ENCODE measurements at regions not wholly inside any gene's neighbourhood (a gene's known extent, or its start where the extent isn't known, plus 50 kb on each side); places are given as distances from the start of the nearest gene placed in this dataset.
"Not testable (repeated sequence)": the region's sequence is repeated elsewhere in the genome, so short reads cannot be mapped to it uniquely, and the experiment has no call there.

DNA sequence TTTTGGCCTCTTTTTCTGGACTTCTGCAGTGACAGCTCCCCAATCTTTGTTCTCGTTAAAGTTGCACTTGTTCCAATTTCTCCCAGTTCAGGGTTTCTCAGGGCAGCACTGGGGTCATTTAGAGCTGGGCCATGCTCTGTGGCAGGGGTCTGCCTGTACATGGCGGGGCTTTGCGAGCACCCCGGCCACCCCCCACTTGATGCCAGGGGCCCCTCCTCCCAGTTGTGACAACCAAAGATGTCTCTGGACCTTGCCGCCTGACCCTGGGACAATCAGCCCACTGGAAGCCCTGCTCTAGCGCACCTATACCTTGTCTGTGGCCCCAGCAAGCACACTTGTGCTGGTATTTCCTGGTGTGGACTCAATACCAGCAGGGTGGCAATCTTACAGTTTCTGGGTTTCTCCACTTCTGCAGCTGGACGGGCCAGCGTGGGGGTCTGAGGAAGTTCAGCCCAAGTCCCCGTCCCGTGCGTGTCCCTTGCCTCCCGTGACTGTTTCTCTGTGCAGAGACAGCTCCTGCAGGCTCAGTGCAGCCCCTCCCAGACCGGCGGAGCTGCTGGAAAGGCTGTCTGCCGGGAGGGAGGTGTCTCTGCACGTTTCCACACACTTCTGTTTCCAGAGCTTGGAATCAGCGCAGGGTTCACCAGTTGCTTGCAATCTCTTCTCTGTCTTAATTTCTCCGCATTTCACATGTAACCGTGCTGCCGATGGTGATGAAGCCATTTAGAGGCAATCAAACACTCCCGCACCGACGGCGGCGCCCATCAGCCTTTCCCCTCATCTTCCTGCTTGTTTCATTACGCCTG is 1328.9 kb downstream of the BRD1 start:
- H3K4me3 ChIP-seq (ENCODE audit: control insufficient read depth, low read depth, low read length) = no peak overlapping the region
- DNase-seq (ENCODE audit: low read depth) = no peak
- TF ChIP-seq, protein P1, sequence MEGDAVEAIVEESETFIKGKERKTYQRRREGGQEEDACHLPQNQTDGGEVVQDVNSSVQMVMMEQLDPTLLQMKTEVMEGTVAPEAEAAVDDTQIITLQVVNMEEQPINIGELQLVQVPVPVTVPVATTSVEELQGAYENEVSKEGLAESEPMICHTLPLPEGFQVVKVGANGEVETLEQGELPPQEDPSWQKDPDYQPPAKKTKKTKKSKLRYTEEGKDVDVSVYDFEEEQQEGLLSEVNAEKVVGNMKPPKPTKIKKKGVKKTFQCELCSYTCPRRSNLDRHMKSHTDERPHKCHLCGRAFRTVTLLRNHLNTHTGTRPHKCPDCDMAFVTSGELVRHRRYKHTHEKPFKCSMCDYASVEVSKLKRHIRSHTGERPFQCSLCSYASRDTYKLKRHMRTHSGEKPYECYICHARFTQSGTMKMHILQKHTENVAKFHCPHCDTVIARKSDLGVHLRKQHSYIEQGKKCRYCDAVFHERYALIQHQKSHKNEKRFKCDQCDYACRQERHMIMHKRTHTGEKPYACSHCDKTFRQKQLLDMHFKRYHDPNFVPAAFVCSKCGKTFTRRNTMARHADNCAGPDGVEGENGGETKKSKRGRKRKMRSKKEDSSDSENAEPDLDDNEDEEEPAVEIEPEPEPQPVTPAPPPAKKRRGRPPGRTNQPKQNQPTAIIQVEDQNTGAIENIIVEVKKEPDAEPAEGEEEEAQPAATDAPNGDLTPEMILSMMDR (IDR thresholded peaks at IDR 0.05; ENCODE audit: control insufficient read depth, insufficient read depth, low read depth, low read length, missing control alignments) = no peak

DNA sequence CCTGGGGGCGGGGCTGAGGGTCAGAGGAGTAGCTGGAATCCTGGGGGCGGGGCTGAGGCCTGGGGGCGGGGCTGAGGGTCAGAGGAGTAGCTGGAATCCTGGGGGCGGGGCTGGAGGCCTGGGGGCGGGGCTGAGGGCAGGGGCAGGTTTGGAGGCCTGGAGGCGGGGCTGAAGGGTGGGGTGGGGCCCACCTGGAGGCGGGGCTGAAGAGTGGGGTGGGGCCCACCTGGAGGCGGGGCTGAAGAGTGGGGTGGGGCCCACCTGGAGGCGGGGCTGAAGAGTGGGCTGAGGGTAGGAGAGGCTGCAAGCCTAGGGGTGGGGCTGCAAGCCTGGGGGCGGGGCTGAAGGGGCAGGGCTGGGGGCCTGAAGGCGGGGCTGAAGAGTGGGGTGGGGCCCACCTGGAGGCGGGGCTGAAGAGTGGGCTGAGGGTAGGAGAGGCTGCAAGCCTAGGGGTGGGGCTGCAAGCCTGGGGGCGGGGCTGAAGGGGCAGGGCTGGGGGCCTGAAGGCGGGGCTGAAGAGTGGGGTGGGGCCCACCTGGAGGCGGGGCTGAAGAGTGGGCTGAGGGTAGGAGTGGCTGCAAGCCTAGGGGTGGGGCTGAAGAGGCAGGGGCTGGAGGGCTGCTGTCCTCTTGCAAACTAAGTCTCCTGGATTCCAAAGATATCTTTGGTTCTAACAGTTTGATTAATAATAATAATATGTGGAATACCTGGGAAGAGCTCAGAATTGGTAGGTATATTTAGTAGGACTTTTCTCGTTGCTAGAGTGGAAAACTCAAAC is 1329.7 kb downstream of the BRD1 start:
- not testable (repeated sequence) for DNase-seq (ENCODE audit: low read depth); H3K4me3 ChIP-seq (ENCODE audit: control insufficient read depth, low read depth, low read length)

DNA sequence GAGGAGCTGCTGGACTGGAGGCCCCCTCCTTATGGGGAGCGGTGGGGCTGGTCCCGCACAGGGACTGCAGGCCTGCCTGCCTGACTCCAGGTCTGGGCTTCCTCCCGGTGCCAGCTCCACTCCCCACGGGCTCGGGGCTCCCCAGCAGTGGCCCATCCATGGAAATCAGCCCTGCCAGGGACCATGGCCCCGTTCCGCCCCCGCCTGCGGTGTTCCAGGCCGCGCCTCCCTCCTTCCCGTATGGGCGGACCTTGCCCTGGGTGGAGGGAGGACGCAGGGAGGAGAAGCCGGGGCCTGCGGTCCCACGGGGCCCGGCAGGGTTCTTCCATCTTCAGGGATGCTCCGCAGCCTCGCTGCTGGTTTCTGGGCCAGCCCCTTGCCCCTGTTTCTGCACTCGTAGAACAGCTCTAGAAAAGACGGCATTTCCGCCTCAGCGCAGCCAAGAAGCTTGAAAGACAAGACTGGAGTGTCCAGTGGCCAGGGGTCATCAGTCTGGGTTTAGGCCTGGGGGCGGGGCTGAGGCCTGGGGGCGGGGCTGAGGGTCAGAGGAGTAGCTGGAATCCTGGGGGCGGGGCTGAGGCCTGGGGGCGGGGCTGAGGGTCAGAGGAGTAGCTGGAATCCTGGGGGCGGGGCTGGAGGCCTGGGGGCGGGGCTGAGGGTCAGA is 1330.6 kb downstream of the BRD1 start:
- no peak for DNase-seq (ENCODE audit: low read depth)
- TF ChIP-seq, protein P1 (IDR thresholded peaks at IDR 0.05; ENCODE audit: control insufficient read depth, insufficient read depth, low read depth, low read length, missing control alignments) = no peak
- no peak overlapping the region for H3K4me3 ChIP-seq (ENCODE audit: control insufficient read depth, low read depth, low read length)

DNA sequence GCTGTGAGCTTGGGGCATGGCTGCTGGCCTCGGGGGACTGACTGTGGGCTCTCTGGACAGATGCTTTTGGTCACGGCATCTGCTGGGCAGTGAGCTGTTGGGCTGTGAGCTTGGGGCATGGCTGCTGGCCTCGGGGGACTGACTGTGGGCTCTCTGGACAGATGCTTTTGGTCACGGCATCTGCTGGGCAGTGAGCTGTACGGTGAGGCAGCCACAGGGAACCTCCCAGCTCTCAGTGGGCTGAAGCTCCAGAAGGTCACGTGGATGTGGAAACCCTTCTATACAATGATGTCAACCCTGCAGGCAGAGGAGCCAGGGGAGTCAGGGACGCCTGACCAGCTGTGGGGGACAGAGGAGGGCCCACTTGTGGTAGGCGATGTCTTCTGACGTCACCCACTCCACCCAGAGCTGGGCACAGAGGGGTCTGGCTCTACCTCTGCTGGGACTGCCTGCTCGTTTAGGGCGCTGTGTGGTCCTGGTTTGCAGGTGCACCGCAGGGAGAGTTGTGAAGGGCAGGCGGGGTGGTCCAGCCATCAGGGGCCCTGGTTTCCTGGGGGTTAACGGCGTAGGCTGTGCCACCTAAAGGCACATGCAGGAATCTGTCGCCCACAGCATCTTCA is 1331.3 kb downstream of the BRD1 start:
- TF ChIP-seq, protein P1 (IDR thresholded peaks at IDR 0.05; ENCODE audit: control insufficient read depth, insufficient read depth, low read depth, low read length, missing control alignments) = no peak

DNA sequence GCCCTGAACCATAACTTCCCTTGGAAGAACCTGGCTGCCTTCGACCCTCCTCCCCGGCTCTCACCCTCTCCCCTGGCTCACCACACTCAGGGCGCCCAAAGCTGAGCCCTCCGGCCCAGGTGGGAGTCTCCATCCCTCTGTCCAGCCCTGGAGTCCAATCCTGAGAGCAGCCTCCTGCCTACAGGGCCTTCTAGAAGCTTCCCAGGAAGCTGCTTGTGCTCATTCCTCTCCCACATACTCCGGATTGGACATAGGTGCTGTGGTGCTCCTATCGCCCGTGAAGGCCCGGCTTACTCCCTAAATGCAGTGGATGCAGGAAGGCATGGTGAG is 1332.0 kb downstream of the BRD1 start:
- H3K4me3 ChIP-seq (ENCODE audit: control insufficient read depth, low read depth, low read length) = no peak overlapping the region
- TF ChIP-seq, protein P1 (IDR thresholded peaks at IDR 0.05; ENCODE audit: control insufficient read depth, insufficient read depth, low read depth, low read length, missing control alignments) = no peak
- no peak for DNase-seq (ENCODE audit: low read depth)

More for the DNA sequence above, 1331.3 kb downstream of the BRD1 start:
- DNase-seq (ENCODE audit: low read depth) = no peak
- H3K4me3 ChIP-seq (ENCODE audit: control insufficient read depth, low read depth, low read length) = no peak overlapping the region

DNA sequence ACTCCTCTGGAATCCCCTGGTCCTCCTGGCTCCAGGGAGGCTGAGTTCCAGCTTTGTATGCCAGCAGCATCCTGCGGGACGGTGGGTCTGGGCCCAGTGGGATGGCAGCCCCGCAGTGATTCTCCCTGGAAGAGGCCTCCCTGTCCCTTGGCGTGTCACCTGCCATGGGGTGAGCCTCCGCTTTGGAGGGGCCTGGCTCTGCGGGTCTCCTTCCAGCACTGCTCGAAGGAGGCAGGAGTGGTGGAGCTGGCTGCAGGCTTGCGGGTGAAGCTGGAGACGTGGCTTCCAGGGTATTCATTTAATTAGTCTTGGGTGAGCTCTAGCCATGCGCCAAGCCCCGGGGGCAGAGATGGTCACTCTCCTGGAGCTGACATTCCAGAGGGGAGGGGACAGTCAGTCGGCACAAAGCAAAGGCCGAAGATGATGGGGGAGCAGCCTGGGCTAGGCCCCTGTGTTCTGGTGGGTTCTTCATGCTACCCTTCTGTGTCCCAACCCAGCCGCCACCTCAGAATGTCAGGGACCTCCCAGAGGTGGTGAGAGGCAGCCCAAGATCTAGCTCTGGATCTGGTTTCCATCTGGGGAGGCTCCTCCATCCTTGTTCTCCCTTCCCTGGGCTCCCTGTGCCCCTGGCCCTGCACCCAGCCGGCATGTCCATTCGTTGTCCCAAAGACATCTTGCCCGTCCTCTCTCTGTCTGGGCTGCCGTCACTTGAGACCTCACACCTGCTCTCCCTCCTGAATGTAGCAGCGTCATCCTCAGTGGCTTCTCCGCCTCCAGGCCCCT is 1332.5 kb downstream of the BRD1 start:
- TF ChIP-seq, protein P1 (IDR thresholded peaks at IDR 0.05; ENCODE audit: control insufficient read depth, insufficient read depth, low read depth, low read length, missing control alignments) = no peak
- no peak overlapping the region for H3K4me3 ChIP-seq (ENCODE audit: control insufficient read depth, low read depth, low read length)
- no peak for DNase-seq (ENCODE audit: low read depth)

Data from AG09309 (cell line).